ENCODE measurements at regions not wholly inside any gene's neighbourhood (a gene's known extent, or its start where the extent isn't known, plus 50 kb on each side); places are given as distances from the start of the nearest gene placed in this dataset.
"Not testable (repeated sequence)": the region's sequence is repeated elsewhere in the genome, so short reads cannot be mapped to it uniquely, and the experiment has no call there.

- WGBS (ENCODE audit: insufficient coverage, low lambda C conversion rate): 92% methylated on average over 1 of the region's 1 CpG
- no peaks in the 10 kb centered on the region for H3K36me3 ChIP-seq (ENCODE audit: control insufficient read depth, insufficient read depth, low read length)
- H3K4me1 ChIP-seq (ENCODE audit: control insufficient read depth, insufficient read depth, low read length): no peaks in the 10 kb centered on the region
- no peak for DNase-seq
- no peaks in the 10 kb centered on the region for H3K9me3 ChIP-seq (ENCODE audit: control insufficient read depth, low read depth, low read length)
- H3K27me3 ChIP-seq (ENCODE audit: control insufficient read depth, insufficient read depth, low read length): no peaks in the 10 kb centered on the region
- H3K4me3 ChIP-seq (ENCODE audit: low read length): no peak overlapping the region
- H3K27ac ChIP-seq (ENCODE audit: low read length): no peak overlapping the region
Measured at GRCh38 chr2:180890781-180891180, 89.6 kb upstream of the UBE2E3 start.

- Histone ChIP-seq H3K9me3 (ENCODE audit: control insufficient read depth, low read depth, low read length) (peaks cover 2% of the 10 kb centered on the region), H3K4me1 (ENCODE audit: control insufficient read depth, insufficient read depth, low read length) (no peaks in the 10 kb centered on the region), H3K4me3 (ENCODE audit: low read length) (no peak overlapping the region), H3K27ac (ENCODE audit: low read length) (no peak overlapping the region), H3K36me3 (ENCODE audit: control insufficient read depth, insufficient read depth, low read length) (no peaks in the 10 kb centered on the region), H3K27me3 (ENCODE audit: control insufficient read depth, insufficient read depth, low read length) (no peaks in the 10 kb centered on the region)
- no peak for DNase-seq
Measured at GRCh38 chr2:180882959-180883358, 97.4 kb upstream of the UBE2E3 start.

GRCh38 chr2:180876506-180876905 lies 103.9 kb upstream of the UBE2E3 start:
- DNase-seq: no peak
- Histone ChIP-seq H3K4me3 (ENCODE audit: low read length) (no peak overlapping the region), H3K9me3 (ENCODE audit: control insufficient read depth, low read depth, low read length) (no peaks in the 10 kb centered on the region), H3K27me3 (ENCODE audit: control insufficient read depth, insufficient read depth, low read length) (no peaks in the 10 kb centered on the region), H3K4me1 (ENCODE audit: control insufficient read depth, insufficient read depth, low read length) (no peaks in the 10 kb centered on the region), H3K36me3 (ENCODE audit: control insufficient read depth, insufficient read depth, low read length) (no peaks in the 10 kb centered on the region), H3K27ac (ENCODE audit: low read length) (no peak overlapping the region)
- no CpG with 5 or more reads among the region's 3 CpGs for WGBS (ENCODE audit: insufficient coverage, low lambda C conversion rate)

GRCh38 chr2:180873219-180873618 lies 107.2 kb upstream of the UBE2E3 start:
- Histone ChIP-seq H3K36me3 (ENCODE audit: control insufficient read depth, insufficient read depth, low read length) (no peaks in the 10 kb centered on the region), H3K27ac (ENCODE audit: low read length) (no peak overlapping the region), H3K4me3 (ENCODE audit: low read length) (no peak overlapping the region), H3K27me3 (ENCODE audit: control insufficient read depth, insufficient read depth, low read length) (no peaks in the 10 kb centered on the region), H3K4me1 (ENCODE audit: control insufficient read depth, insufficient read depth, low read length) (no peaks in the 10 kb centered on the region), H3K9me3 (ENCODE audit: control insufficient read depth, low read depth, low read length) (no peaks in the 10 kb centered on the region)
- DNase-seq: no peak
- no CpG with 5 or more reads among the region's 30 CpGs for WGBS (ENCODE audit: insufficient coverage, low lambda C conversion rate)

- not testable (repeated sequence) for H3K9me3 ChIP-seq (ENCODE audit: control insufficient read depth, low read depth, low read length); H3K4me3 ChIP-seq (ENCODE audit: low read length); H3K27ac ChIP-seq (ENCODE audit: low read length); H3K36me3 ChIP-seq (ENCODE audit: control insufficient read depth, insufficient read depth, low read length); H3K4me1 ChIP-seq (ENCODE audit: control insufficient read depth, insufficient read depth, low read length); DNase-seq; H3K27me3 ChIP-seq (ENCODE audit: control insufficient read depth, insufficient read depth, low read length)
- no CpG with 5 or more reads among the region's 8 CpGs for WGBS (ENCODE audit: insufficient coverage, low lambda C conversion rate)
Measured at GRCh38 chr2:180872781-180873180, 107.6 kb upstream of the UBE2E3 start.

GRCh38 chr2:180872255-180872654 lies 108.2 kb upstream of the UBE2E3 start:
- no peak overlapping the region for H3K27ac ChIP-seq (ENCODE audit: low read length)
- no peaks in the 10 kb centered on the region for H3K27me3 ChIP-seq (ENCODE audit: control insufficient read depth, insufficient read depth, low read length)
- H3K4me3 ChIP-seq (ENCODE audit: low read length): no peak overlapping the region
- H3K4me1 ChIP-seq (ENCODE audit: control insufficient read depth, insufficient read depth, low read length): no peaks in the 10 kb centered on the region
- H3K9me3 ChIP-seq (ENCODE audit: control insufficient read depth, low read depth, low read length): no peaks in the 10 kb centered on the region
- 88% methylated on average over 1 of the region's 1 CpG for WGBS (ENCODE audit: insufficient coverage, low lambda C conversion rate)
- DNase-seq: no peak
- no peaks in the 10 kb centered on the region for H3K36me3 ChIP-seq (ENCODE audit: control insufficient read depth, insufficient read depth, low read length)

GRCh38 chr2:180871649-180872048 lies 108.8 kb upstream of the UBE2E3 start:
- no peak overlapping the region for H3K27ac ChIP-seq (ENCODE audit: low read length)
- H3K36me3 ChIP-seq (ENCODE audit: control insufficient read depth, insufficient read depth, low read length): no peaks in the 10 kb centered on the region
- DNase-seq: no peak
- H3K4me3 ChIP-seq (ENCODE audit: low read length): no peak overlapping the region
- H3K9me3 ChIP-seq (ENCODE audit: control insufficient read depth, low read depth, low read length): no peaks in the 10 kb centered on the region
- no peaks in the 10 kb centered on the region for H3K4me1 ChIP-seq (ENCODE audit: control insufficient read depth, insufficient read depth, low read length)
- WGBS (ENCODE audit: insufficient coverage, low lambda C conversion rate): no CpG with 5 or more reads among the region's 4 CpGs
- H3K27me3 ChIP-seq (ENCODE audit: control insufficient read depth, insufficient read depth, low read length): no peaks in the 10 kb centered on the region

- H3K4me1 ChIP-seq (ENCODE audit: control insufficient read depth, insufficient read depth, low read length): no peaks in the 10 kb centered on the region
- WGBS (ENCODE audit: insufficient coverage, low lambda C conversion rate): 73% methylated on average over 2 of the region's 2 CpGs
- no peaks in the 10 kb centered on the region for H3K27me3 ChIP-seq (ENCODE audit: control insufficient read depth, insufficient read depth, low read length)
- H3K9me3 ChIP-seq (ENCODE audit: control insufficient read depth, low read depth, low read length): no peaks in the 10 kb centered on the region
- no peaks in the 10 kb centered on the region for H3K36me3 ChIP-seq (ENCODE audit: control insufficient read depth, insufficient read depth, low read length)
- H3K4me3 ChIP-seq (ENCODE audit: low read length): no peak overlapping the region
- H3K27ac ChIP-seq (ENCODE audit: low read length): no peak overlapping the region
- DNase-seq: no peak
Measured at GRCh38 chr2:180849851-180850250, 130.6 kb upstream of the UBE2E3 start.

GRCh38 chr2:180848393-180848792 lies 132.0 kb upstream of the UBE2E3 start:
- Histone ChIP-seq H3K36me3 (ENCODE audit: control insufficient read depth, insufficient read depth, low read length) (no peaks in the 10 kb centered on the region), H3K4me3 (ENCODE audit: low read length) (no peak overlapping the region), H3K27me3 (ENCODE audit: control insufficient read depth, insufficient read depth, low read length) (no peaks in the 10 kb centered on the region), H3K27ac (ENCODE audit: low read length) (no peak overlapping the region), H3K9me3 (ENCODE audit: control insufficient read depth, low read depth, low read length) (no peaks in the 10 kb centered on the region), H3K4me1 (ENCODE audit: control insufficient read depth, insufficient read depth, low read length) (no peaks in the 10 kb centered on the region)
- no peak for DNase-seq

GRCh38 chr2:180846756-180847472 lies 133.5 kb upstream of the UBE2E3 start:
- 60% methylated on average over 3 of the region's 3 CpGs for WGBS (ENCODE audit: insufficient coverage, low lambda C conversion rate)
- Histone ChIP-seq H3K4me3 (ENCODE audit: low read length) (no peak overlapping the region), H3K36me3 (ENCODE audit: control insufficient read depth, insufficient read depth, low read length) (no peaks in the 10 kb centered on the region), H3K9me3 (ENCODE audit: control insufficient read depth, low read depth, low read length) (no peaks in the 10 kb centered on the region), H3K27me3 (ENCODE audit: control insufficient read depth, insufficient read depth, low read length) (no peaks in the 10 kb centered on the region), H3K4me1 (ENCODE audit: control insufficient read depth, insufficient read depth, low read length) (no peaks in the 10 kb centered on the region), H3K27ac (ENCODE audit: low read length) (no peak overlapping the region)
- DNase-seq: no peak

- H3K27me3 ChIP-seq (ENCODE audit: control insufficient read depth, insufficient read depth, low read length): no peaks in the 10 kb centered on the region
- no peak overlapping the region for H3K4me3 ChIP-seq (ENCODE audit: low read length)
- no peaks in the 10 kb centered on the region for H3K9me3 ChIP-seq (ENCODE audit: control insufficient read depth, low read depth, low read length)
- H3K36me3 ChIP-seq (ENCODE audit: control insufficient read depth, insufficient read depth, low read length): no peaks in the 10 kb centered on the region
- 77% methylated on average over 3 of the region's 3 CpGs for WGBS (ENCODE audit: insufficient coverage, low lambda C conversion rate)
- H3K4me1 ChIP-seq (ENCODE audit: control insufficient read depth, insufficient read depth, low read length): no peaks in the 10 kb centered on the region
- DNase-seq: no peak
- H3K27ac ChIP-seq (ENCODE audit: low read length): no peak overlapping the region
Measured at GRCh38 chr2:180842461-180842860, 137.9 kb upstream of the UBE2E3 start.

Data from large intestine (tissue), 3 donors.